Panc1 (cell line): ENCODE measurements at regions not wholly inside any gene's neighbourhood (a gene's known extent, or its start where the extent isn't known, plus 50 kb on each side); places are given as distances from the start of the nearest gene placed in this dataset.

Source experiments
- ATAC-seq: fragments of 200-7000 bp; cut with Tn5 transposase; 2 replicates; pipeline ENCODE4 v1.9.1; 2020; ENCODE audit warnings: mild to moderate bottlenecking, moderate library complexity
- BruUV-seq: library from RNA; stranded (reverse); fragments of 400-500 nt; replicated peaks from 2 replicates; lab custom pipeline; 2021; lab: Mats Ljungman, UMichigan
- CTCF ChIA-PET: fragments of 300-600 bp; sonication (Branson Sonifier 250); formaldehyde crosslinking; loops from one replicate; lab custom pipeline; 2022; ENCODE audit warnings: antibody characterized with exemption; lab: Charles Lee
- POLR2A ChIA-PET: fragments of 300-600 bp; sonication (Branson Sonifier 250); formaldehyde crosslinking; loops from one replicate; lab custom pipeline; 2022; ENCODE audit warnings: antibody characterized with exemption; lab: Charles Lee
- DNase-seq: peaks from one replicate; pipeline ENCODE4 v3.0.0-alpha.2; 2010; ENCODE audit warnings: low read depth, low spot score
- H3K27ac ChIP-seq: 2 replicates; pipeline ENCODE4 v1.5.1; 2011; ENCODE audit warnings: mild to moderate bottlenecking, low read length, inconsistent platforms
- H3K27me3 ChIP-seq: fragments of 200-500 bp; sonication (Bioruptor generic); 2 replicates; pipeline ENCODE4 v1.6.0; 2014; ENCODE audit warnings: low read length, inconsistent platforms; ENCODE audit not compliant: control insufficient read depth, insufficient read depth
- H3K36me3 ChIP-seq: fragments of 200-500 bp; sonication (Bioruptor generic); 2 replicates; pipeline ENCODE4 v1.5.1; 2014; ENCODE audit warnings: inconsistent platforms, mild to moderate bottlenecking, low read length, moderate library complexity; ENCODE audit not compliant: control insufficient read depth, insufficient read depth
- H3K4me1 ChIP-seq: 2 replicates; pipeline ENCODE4 v1.5.1; 2011; ENCODE audit warnings: inconsistent platforms, mild to moderate bottlenecking, low read length, moderate library complexity; ENCODE audit not compliant: control insufficient read depth, insufficient read depth
- H3K4me3 ChIP-seq, 2 experiments: 2 replicates each; pipeline ENCODE4 v1.5.1; 2011 to 2012; ENCODE audit warnings: low read depth in 2 of 2, low read length in 2 of 2, mild to moderate bottlenecking in 2 of 2, inconsistent platforms in 1 of 2, moderate library complexity in 1 of 2
- H3K9me3 ChIP-seq: fragments of 200-500 bp; sonication (Bioruptor generic); 2 replicates; pipeline ENCODE4 v1.5.1; 2014; ENCODE audit warnings: low read depth, mild to moderate bottlenecking, inconsistent platforms, low read length, moderate library complexity; ENCODE audit not compliant: control insufficient read depth, insufficient read depth
- CTCF ChIP-seq: fragments of 450-650 bp; IDR thresholded peaks from 2 replicates; pipeline ENCODE4 v1.5.1; 2017; ENCODE audit warnings: mild to moderate bottlenecking
- POLR2AphosphoS5 ChIP-seq: IDR thresholded peaks from 2 replicates; pipeline ENCODE4 v1.6.1; 2012; ENCODE audit warnings: mild to moderate bottlenecking, low read depth, low read length, moderate library complexity
- REST ChIP-seq, 2 experiments: IDR thresholded peaks; 2 replicates each; pipeline ENCODE4 v1.6.1; 2011 to 2012; ENCODE audit warnings: low read depth in 2 of 2, control low read depth in 1 of 2, low read length in 1 of 2, mild to moderate bottlenecking in 1 of 2, moderate library complexity in 1 of 2; ENCODE audit not compliant: insufficient read depth in 1 of 2
- SIN3A ChIP-seq: IDR thresholded peaks from 2 replicates; pipeline ENCODE4 v1.6.1; 2012; ENCODE audit warnings: low read depth, mild to moderate bottlenecking, low read length, moderate library complexity, borderline replicate concordance; ENCODE audit not compliant: insufficient read depth
- TCF7L2 ChIP-seq: IDR thresholded peaks from 2 replicates; pipeline ENCODE4 v1.6.1; 2011; ENCODE audit warnings: mild to moderate bottlenecking, low read depth, low read length, inconsistent platforms
- in situ Hi-C: cut with HindIII; loops from 2 replicates; pipeline ENCODE4 v1.10.0; 2016; ENCODE audit warnings: low sequenced_read_pairs, low pct_unique_long_range_greater_than_20kb
- intact Hi-C: fragments of 100-400 bp; cut with micrococcal nuclease; formaldehyde crosslinking; loops from one replicate; pipeline ENCODE4 v1.10.0; 2022; ENCODE audit not compliant: unreplicated experiment

GRCh38 chr22:34122042-34122441 lies 201.8 kb upstream of the LARGE1 start:
- POLR2A ChIA-PET, result no interaction called here

GRCh38 chr22:34129691-34130486 lies 209.6 kb upstream of the LARGE1 start:
- H3K27me3 ChIP-seq, result no peaks in the 10 kb centered on the region
- in situ Hi-C loops (no loop called here), intact Hi-C loops (no loop called here)
- TF ChIP-seq SIN3A, result no peak
- TF ChIP-seq REST (IDR thresholded peaks at IDR 0.05; ENCODE audit: insufficient read depth in 1 of 2, low read depth in 2 of 2, low read length in 1 of 2), result no peak
- TF ChIP-seq POLR2AphosphoS5, result no peak
- TF ChIP-seq TCF7L2, result no peak
- no peak for TF ChIP-seq CTCF
- CTCF ChIA-PET, result interaction anchor here (0.6 kb wide), 1 partner anchor 713 kb away, joined by 3 read pairs; no protein-coding TSS in a partner anchor
- POLR2A ChIA-PET, result no interaction called here
- no peaks in the 10 kb centered on the region for H3K4me1 ChIP-seq
- no peaks in the 10 kb centered on the region for H3K36me3 ChIP-seq
- H3K9me3 ChIP-seq, result no peaks in the 10 kb centered on the region
- H3K4me3 ChIP-seq, result no peak overlapping the region
- H3K27ac ChIP-seq, result no peak overlapping the region
- ATAC-seq (no peak), DNase-seq (no peak)
- no TSS peak for BruUV-seq

More at GRCh38 chr22:34122042-34122441, 201.8 kb upstream of the LARGE1 start:
- BruUV-seq, result no TSS peak
- CTCF ChIA-PET, result no interaction called here
- Histone ChIP-seq H3K27ac (no peak overlapping the region), H3K27me3 (no peaks in the 10 kb centered on the region), H3K9me3 (no peaks in the 10 kb centered on the region; the same call in 1 of the 2 replicates), H3K4me1 (no peaks in the 10 kb centered on the region), H3K4me3 (no peak overlapping the region), H3K36me3 (no peaks in the 10 kb centered on the region)
- TF ChIP-seq POLR2AphosphoS5 (no peak), REST (IDR thresholded peaks at IDR 0.05; ENCODE audit: insufficient read depth in 1 of 2, low read depth in 2 of 2, low read length in 1 of 2) (no peak), CTCF (no peak)
- ATAC-seq (no peak), DNase-seq (no peak)
- in situ Hi-C loops (no loop called here), intact Hi-C loops (no loop called here)
